ENCODE measurements at regions not wholly inside any gene's neighbourhood (a gene's known extent, or its start where the extent isn't known, plus 50 kb on each side); places are given as distances from the start of the nearest gene placed in this dataset.

- TF ChIP-seq, protein P1, sequence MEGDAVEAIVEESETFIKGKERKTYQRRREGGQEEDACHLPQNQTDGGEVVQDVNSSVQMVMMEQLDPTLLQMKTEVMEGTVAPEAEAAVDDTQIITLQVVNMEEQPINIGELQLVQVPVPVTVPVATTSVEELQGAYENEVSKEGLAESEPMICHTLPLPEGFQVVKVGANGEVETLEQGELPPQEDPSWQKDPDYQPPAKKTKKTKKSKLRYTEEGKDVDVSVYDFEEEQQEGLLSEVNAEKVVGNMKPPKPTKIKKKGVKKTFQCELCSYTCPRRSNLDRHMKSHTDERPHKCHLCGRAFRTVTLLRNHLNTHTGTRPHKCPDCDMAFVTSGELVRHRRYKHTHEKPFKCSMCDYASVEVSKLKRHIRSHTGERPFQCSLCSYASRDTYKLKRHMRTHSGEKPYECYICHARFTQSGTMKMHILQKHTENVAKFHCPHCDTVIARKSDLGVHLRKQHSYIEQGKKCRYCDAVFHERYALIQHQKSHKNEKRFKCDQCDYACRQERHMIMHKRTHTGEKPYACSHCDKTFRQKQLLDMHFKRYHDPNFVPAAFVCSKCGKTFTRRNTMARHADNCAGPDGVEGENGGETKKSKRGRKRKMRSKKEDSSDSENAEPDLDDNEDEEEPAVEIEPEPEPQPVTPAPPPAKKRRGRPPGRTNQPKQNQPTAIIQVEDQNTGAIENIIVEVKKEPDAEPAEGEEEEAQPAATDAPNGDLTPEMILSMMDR (IDR thresholded peaks at IDR 0.05): no peak
- TF ChIP-seq POLR2A (IDR thresholded peaks at IDR 0.05): no peak
These were observed 297.8 kb upstream of the PIK3C3 start for GRCh38 chr18:41657189-41657588.

Measured in ovary (tissue), 3 donors.